Natural killer cell (primary cell): ENCODE measurements at regions not wholly inside any gene's neighbourhood (a gene's known extent, or its start where the extent isn't known, plus 50 kb on each side); places are given as distances from the start of the nearest gene placed in this dataset.
"Not testable (repeated sequence)": the region's sequence is repeated elsewhere in the genome, so short reads cannot be mapped to it uniquely, and the experiment has no call there.

Source experiments
- ATAC-seq, 3 donors: fragments of 150-1000 bp in 2 of 3; fragments of 200-7000 bp in 1 of 3; cut with Tn5 transposase; 1 replicate in 1 of 3; 2 replicates in 2 of 3; pipeline ENCODE4 v1.10.0; 2021; ENCODE audit warnings: mild to moderate bottlenecking in 2 of 3, moderate library complexity in 2 of 3
- DNase-seq, 2 donors: peaks; one replicate each; pipeline versions ENCODE4 v3.0.0 to v3.0.0-alpha.2; 2013 to 2021; ENCODE audit warnings: mixed read lengths in 1 of 2
- H3K27ac ChIP-seq: one replicate; pipeline ENCODE4 v1.5.1; 2013; ENCODE audit warnings: mild to moderate bottlenecking, low read length
- H3K27me3 ChIP-seq: one replicate; pipeline ENCODE4 v1.6.1; 2013; ENCODE audit warnings: low read length; ENCODE audit not compliant: control insufficient read depth, insufficient read depth
- H3K36me3 ChIP-seq: one replicate; pipeline ENCODE4 v1.6.1; 2013; ENCODE audit warnings: low read length; ENCODE audit not compliant: control insufficient read depth, insufficient read depth
- H3K4me1 ChIP-seq: one replicate; pipeline ENCODE4 v1.6.1; 2013; ENCODE audit warnings: low read length; ENCODE audit not compliant: control insufficient read depth, insufficient read depth
- H3K4me3 ChIP-seq: one replicate; pipeline ENCODE4 v1.5.1; 2013; ENCODE audit warnings: low read length
- H3K9me3 ChIP-seq: one replicate; pipeline ENCODE4 v1.6.1; 2013; ENCODE audit warnings: low read length; ENCODE audit not compliant: control insufficient read depth, insufficient read depth
- H3K27ac Mint-ChIP-seq, 2 donors: one replicate each; pipeline ENCODE4 v1.8.0; 2022; ENCODE audit warnings: mild to moderate bottlenecking in 2 of 2, mixed read lengths in 2 of 2, moderate library complexity in 1 of 2
- H3K27me3 Mint-ChIP-seq, 2 donors: one replicate each; pipeline ENCODE4 v1.8.0; 2022; ENCODE audit warnings: low read depth in 2 of 2, mixed read lengths in 2 of 2
- H3K36me3 Mint-ChIP-seq: one replicate; pipeline ENCODE4 v1.8.0; 2022; ENCODE audit warnings: mixed read lengths
- H3K4me1 Mint-ChIP-seq, 2 donors: one replicate each; pipeline ENCODE4 v1.8.0; 2022; ENCODE audit warnings: mixed read lengths in 2 of 2
- H3K4me3 Mint-ChIP-seq: one replicate; pipeline ENCODE4 v1.8.0; 2022; ENCODE audit warnings: mild to moderate bottlenecking, moderate library complexity, mixed read lengths
- H3K9me3 Mint-ChIP-seq, 2 donors: one replicate each; pipeline ENCODE4 v1.8.0; 2022; ENCODE audit warnings: mixed read lengths in 2 of 2
- WGBS: methylation state at CpG from one replicate; pipeline ENCODE4 v1.1.7; 2013; ENCODE audit warnings: missing lambda C conversion rate; ENCODE audit not compliant: insufficient coverage; 5-methylcytosine and 5-hydroxymethylcytosine counted together
- intact Hi-C: fragments of 100-400 bp; cut with micrococcal nuclease; formaldehyde crosslinking; loops from one replicate; pipeline ENCODE4 v1.14.2; 2022
- TF ChIP-seq, protein P1 (sequence below): fragments of 200-600 bp; IDR thresholded peaks from one replicate; pipeline ENCODE4 v1.8.0; 2022; ENCODE audit warnings: antibody characterized with exemption

DNA sequence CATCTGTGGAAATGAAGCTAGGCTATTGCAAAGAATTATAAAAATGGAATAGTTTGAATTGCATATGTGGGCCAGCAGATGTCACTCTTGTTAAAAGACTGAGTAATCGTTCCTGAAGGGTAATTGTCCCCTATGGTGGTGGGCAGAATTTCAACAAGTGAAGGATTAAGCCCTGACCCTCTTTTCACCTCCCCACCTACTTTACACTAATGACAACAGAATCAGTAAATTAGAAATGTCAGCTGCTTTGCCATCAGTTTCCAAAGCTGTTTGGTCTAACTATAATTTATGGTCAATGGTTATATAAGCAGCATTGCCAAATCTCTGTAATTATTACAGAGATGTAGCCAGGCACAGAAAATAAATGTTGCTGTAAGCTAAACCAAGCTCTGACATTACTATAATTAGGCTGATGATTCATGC is 898.6 kb downstream of the AMY1C start:
- H3K4me1 ChIP-seq, result no peaks in the 10 kb centered on the region
- intact Hi-C loops, result no loop called here
- no peaks in the 10 kb centered on the region for H3K27me3 Mint-ChIP-seq
- no peak for DNase-seq
- H3K27me3 ChIP-seq, result no peaks in the 10 kb centered on the region
- no peak overlapping the region for H3K27ac ChIP-seq
- ATAC-seq, result no peak
- no peak overlapping the region for H3K4me3 ChIP-seq
- no peaks in the 10 kb centered on the region for H3K36me3 ChIP-seq
- H3K36me3 Mint-ChIP-seq, result no peaks in the 10 kb centered on the region
- WGBS, result no CpG with 5 or more reads among the region's 1 CpG
- H3K4me1 Mint-ChIP-seq, result no peaks in the 10 kb centered on the region
- H3K4me3 Mint-ChIP-seq, result no peak overlapping the region
- TF ChIP-seq, protein P1, sequence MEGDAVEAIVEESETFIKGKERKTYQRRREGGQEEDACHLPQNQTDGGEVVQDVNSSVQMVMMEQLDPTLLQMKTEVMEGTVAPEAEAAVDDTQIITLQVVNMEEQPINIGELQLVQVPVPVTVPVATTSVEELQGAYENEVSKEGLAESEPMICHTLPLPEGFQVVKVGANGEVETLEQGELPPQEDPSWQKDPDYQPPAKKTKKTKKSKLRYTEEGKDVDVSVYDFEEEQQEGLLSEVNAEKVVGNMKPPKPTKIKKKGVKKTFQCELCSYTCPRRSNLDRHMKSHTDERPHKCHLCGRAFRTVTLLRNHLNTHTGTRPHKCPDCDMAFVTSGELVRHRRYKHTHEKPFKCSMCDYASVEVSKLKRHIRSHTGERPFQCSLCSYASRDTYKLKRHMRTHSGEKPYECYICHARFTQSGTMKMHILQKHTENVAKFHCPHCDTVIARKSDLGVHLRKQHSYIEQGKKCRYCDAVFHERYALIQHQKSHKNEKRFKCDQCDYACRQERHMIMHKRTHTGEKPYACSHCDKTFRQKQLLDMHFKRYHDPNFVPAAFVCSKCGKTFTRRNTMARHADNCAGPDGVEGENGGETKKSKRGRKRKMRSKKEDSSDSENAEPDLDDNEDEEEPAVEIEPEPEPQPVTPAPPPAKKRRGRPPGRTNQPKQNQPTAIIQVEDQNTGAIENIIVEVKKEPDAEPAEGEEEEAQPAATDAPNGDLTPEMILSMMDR, result no peak
- no peaks in the 10 kb centered on the region for H3K9me3 ChIP-seq
- peaks cover 5 to 8% of the 10 kb centered on the region in 2 donors for H3K9me3 Mint-ChIP-seq
- H3K27ac Mint-ChIP-seq, result no peak overlapping the region

DNA sequence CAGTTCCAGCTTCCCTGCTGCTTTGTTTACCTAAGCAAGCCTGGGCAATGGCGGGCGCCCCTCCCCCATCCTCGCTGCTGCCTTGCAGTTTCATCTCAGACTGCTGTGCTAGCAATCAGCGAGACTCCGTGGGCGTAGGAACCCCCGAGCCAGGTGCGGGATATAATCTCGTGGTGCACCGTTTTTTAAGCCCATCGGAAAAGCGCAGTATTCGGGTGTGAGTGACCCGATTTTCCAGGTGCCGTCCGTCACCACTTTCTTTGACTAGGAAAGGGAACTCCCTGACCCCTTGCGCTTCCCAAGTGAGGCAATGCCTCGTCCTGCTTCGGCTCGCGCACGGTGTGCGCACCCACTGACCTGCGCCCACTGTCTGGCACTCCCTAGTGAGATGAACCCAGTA is 914.7 kb downstream of the AMY1C start:
- WGBS, result 90% methylated on average over 24 of the region's 24 CpGs
- not testable (repeated sequence) for ATAC-seq, H3K27me3 Mint-ChIP-seq

DNA sequence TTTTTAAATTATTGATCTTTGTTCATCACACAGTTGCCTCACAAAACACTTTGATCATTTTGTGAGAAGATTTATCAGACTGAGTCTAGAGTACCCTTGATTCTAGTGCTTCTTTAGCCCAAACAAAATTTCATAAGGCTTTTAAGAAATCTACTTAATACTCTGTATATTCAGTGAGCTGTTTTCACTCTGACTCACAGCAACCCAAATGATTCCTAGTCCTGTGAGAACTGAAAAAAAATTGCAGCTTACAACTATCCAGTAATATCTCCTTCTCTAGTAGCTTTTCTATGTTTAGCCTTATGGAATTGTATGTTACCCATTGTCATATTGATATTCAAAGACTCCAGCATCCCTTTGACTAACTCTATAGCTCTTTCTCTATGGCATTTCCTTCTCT is 915.6 kb downstream of the AMY1C start:
- TF ChIP-seq, protein P1, result no peak
- DNase-seq, result no peak
- no peaks in the 10 kb centered on the region for H3K4me1 Mint-ChIP-seq
- H3K4me3 Mint-ChIP-seq, result no peak overlapping the region
- Histone ChIP-seq H3K27ac (no peak overlapping the region), H3K27me3 (no peaks in the 10 kb centered on the region), H3K36me3 (no peaks in the 10 kb centered on the region), H3K4me1 (no peaks in the 10 kb centered on the region), H3K9me3 (no peaks in the 10 kb centered on the region), H3K4me3 (no peak overlapping the region)
- ATAC-seq, result no peak
- H3K27me3 Mint-ChIP-seq, result no peaks in the 10 kb centered on the region
- intact Hi-C loops, result no loop called here
- peaks cover 15% of the 10 kb centered on the region for H3K36me3 Mint-ChIP-seq
- no peak overlapping the region for H3K27ac Mint-ChIP-seq
- H3K9me3 Mint-ChIP-seq, result peaks cover 11 to 14% of the 10 kb centered on the region in 2 donors

More for the DNA sequence above, 914.7 kb downstream of the AMY1C start:
- DNase-seq, H3K4me1 Mint-ChIP-seq, H3K4me3 Mint-ChIP-seq, H3K27ac ChIP-seq, H3K9me3 ChIP-seq, H3K4me1 ChIP-seq, H3K4me3 ChIP-seq, intact Hi-C loops, H3K27me3 ChIP-seq, H3K27ac Mint-ChIP-seq, H3K36me3 ChIP-seq: not testable (repeated sequence)
- Mint-ChIP-seq H3K9me3 (peaks cover 10 to 14% of the 10 kb centered on the region in 2 donors), H3K36me3 (peaks cover 11% of the 10 kb centered on the region)

DNA sequence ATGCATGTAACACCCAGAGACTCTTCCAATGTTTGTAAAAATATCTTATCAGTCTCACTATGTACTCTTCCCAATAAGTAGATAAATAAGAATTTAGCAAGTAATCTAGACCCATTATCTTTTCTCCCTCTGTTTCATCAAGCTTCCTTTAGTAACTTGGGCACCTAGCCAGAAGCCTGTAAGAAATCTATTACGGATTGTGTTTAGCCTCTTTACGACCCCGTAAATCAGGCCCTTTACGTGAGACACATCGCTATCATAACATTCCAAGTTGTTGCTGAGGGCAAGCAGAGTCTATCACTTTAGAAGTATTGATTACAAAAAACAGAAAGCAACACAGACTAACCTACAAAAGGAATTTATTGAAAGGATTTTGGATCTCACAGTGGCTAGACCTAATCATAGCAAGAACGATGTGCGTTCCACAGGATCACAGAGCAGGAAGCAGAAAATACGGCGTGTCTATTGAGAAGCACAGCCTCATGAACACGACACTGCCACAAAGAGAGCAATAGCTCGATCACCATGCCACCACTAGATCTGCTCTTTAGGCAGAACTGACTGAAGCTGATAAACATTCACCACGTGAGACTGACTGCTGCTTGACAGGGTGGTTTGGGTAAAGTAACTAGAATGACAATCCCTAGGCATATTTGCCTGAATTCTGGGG is 922.1 kb downstream of the AMY1C start:
- no peak for ATAC-seq
- H3K27ac Mint-ChIP-seq, result no peak overlapping the region
- 78% methylated on average over 12 of the region's 12 CpGs for WGBS

More for the DNA sequence above, 922.1 kb downstream of the AMY1C start:
- Histone ChIP-seq H3K9me3 (peaks cover 3% of the 10 kb centered on the region), H3K4me1 (no peaks in the 10 kb centered on the region), H3K4me3 (no peak overlapping the region), H3K27ac (no peak overlapping the region), H3K36me3 (no peaks in the 10 kb centered on the region), H3K27me3 (no peaks in the 10 kb centered on the region)
- Mint-ChIP-seq H3K4me3 (no peak overlapping the region), H3K27me3 (no peaks in the 10 kb centered on the region), H3K4me1 (no peaks in the 10 kb centered on the region), H3K36me3 (peaks cover 5% of the 10 kb centered on the region), H3K9me3 (peaks cover 9 to 13% of the 10 kb centered on the region in 2 donors)
- intact Hi-C loops, result no loop called here
- TF ChIP-seq, protein P1, result no peak
- no peak for DNase-seq
